IPS-NIHi7 (cell line): ENCODE measurements at regions not wholly inside any gene's neighbourhood (a gene's known extent, or its start where the extent isn't known, plus 50 kb on each side); places are given as distances from the start of the nearest gene placed in this dataset.

Source experiments
- DNase-seq: peaks from one replicate; pipeline ENCODE4 v3.0.0; 2012; ENCODE audit warnings: mixed read lengths; ENCODE audit errors: extremely low spot score

DNA sequence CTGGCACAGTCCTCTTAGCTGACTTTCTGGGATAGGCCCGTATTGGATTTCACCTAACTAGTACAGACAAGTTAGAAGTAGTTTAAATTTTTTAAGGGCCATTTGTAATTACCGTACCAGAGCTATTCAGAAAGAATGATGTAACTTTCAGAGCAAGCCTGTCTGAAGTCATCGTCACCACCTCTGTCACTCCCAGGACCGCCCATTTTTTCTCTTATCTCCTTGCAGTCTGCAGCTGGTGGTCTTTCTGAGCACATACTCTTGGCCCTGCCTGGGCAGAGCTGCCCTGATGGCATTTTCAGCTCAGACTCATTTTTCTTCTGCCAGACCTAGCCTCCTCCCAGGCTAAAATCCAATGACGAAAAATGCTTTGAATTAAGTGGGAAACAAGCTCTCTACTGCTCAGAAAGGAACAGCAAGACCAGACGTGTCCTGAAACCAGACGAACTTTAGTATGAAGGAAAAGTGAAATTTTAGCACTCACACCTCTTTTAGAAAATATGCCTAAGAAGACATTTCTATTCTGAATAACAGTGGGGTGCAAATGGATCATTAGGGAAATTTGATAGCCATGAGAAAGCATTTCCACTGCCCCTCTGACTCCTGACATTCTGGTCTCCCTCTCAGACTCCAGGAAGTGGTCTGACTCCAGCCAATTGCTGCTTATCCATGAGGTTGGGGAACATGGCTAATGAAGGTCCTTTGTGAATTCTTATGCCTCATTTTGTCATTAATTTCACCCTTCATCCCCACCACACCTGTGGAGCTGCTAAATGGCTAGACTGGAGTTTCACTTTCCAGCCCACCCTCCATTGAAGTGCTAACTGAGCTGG, 162.4 kb upstream of the GYPA start:
- DNase-seq, result no peak

DNA sequence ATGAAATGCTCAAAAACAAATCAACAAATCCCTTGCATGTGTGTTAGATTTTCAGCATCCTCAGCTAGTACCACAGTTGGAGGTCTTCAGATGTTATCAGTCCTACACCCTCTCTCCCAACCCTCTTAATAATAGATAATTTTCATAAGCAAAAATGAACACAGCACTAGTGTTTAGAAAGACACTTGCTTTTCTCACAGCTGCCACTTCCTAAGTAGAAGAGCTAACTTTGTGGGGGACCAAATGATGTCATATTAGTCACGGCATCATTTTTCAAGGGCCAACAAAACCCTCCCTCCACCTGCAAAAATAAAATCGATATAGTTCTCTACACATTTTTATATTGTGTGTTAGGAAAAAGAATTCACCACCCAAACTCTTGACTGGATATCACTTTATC, 163.5 kb upstream of the GYPA start:
- no peak for DNase-seq

DNA sequence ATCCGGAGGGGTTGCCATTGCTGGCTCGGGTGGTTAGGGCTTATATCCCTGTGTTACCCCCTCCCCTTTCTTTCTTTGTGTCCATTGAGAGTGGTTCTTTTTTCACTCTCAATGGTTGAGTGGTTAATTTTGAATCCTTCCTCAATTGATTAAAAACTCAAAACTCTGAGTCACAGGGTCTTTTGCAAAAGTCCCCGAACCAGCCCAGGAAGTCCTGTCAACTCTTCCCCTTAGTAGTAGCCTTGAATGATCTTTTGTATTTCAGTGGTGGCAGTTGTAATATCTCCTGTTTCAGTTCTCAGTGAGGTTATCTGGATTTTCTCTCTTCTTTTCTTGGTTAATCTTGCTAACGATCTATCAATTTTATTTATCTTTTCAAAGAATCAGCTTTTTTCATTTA, 170.0 kb upstream of the GYPA start:
- no peak for DNase-seq

DNA sequence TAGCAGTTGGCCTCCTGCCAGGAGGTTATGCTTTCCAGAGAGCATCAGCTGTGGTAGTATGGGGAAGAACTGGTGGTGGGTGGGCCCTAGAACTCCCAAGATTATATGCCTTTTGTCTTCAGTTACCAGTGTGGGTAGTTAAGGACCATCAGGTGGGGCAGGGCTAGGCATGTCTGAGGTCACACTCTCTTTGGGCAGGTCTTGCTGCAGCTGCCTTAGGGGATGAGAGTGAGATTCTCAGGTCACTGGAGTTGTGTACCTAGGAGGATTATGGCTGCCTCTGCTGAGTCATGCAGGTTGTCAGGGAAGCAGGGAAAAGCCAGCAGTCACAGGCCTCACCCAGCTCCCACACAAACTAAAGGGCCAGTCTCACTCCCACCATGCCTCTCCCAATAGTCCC, 172.9 kb upstream of the GYPA start:
- no peak for DNase-seq

DNA sequence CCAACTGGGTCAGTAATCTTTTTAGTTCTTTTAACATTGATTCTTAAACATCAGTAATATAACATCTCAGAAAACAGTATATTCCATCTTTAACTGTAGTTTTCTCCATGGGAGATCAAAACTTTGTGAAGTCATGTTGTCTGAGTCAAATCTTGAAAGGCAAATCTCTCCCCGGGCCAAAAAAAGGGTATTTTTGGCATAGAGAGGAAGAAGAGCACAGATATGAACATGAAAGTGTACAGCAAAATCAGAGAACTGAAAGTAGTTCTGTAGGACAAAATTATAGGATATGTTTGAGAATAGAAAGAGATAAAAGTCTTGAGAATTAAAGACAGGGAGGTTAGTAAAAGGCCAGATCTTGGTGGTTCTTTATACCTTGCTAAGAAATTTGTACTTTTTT, 176.4 kb upstream of the GYPA start:
- DNase-seq, result no peak

DNA sequence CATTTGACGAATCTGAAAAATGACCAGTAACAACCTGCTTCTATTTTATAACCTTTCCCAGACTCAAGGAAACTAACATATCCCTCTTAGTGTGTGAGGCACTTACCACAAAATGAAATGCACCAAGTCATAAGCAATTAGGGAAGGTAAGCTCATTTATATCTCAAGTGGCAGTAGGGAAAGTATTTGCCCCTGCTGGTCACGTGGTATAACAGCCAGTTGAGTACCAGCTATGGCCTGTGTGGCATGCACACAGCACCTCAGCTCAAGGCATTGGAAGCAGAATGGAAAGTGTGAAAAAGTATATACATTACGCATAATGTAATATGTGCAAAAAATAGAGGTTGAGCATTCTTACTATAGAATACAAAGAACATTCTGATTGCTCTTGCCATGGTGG, 178.3 kb upstream of the GYPA start:
- no peak for DNase-seq

DNA sequence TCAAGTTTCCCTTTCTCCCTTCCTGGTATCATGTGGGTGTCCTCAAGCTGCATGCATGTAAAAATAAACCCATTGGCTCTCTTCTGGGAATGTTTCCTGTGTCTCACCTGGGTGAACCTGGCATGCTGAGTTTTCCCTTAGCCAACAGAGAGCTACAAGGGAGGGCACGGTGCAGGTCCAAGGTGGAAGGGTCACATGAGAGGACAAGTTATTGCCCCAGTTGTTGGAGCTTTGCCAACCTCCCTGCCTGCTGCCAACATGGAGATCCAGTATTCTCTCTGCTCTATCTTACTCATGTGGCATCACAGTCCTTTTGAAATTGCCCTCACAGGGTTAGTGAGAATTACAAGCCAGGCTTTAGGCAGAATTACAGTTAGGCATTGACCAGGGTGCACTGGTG, 196.1 kb upstream of the GYPA start:
- no peak for DNase-seq

DNA sequence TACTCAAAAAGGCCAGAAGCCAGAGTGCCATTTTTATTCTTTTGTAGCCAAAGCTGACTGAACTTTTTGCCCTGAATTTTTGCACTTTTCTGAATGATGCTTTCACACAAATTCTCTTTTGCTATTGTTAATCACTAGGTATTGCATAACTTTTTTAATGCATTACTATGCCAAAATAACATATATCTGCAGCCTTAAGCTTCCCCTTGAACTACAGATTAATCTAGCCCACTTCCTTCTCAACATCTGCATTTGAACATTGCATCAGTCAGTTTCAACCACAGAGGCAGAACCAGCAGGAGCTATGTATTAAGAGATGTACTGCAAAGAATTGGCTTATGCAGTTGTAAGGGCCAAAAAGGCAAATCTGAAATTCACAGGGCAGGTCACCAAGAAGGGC, 197.6 kb upstream of the GYPA start:
- DNase-seq, result no peak

DNA sequence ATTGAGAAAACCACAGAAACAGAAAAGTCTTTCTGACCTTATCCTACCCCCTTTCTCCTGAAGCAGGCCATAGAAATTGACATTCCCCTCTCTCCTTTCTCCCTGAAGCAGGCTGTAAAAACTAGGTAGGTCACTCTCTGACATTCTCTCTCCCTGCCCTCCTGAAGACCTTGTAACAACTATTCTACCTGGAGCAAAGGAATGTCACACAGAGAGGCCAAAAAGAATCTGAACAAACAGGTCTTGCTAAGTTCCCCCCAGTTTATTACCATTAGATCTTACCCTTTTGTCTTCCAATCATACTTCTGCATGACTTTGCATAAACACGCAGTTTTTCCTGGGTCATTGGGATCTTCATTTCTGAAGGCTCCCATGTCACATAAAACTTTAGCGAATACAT, 198.3 kb upstream of the GYPA start:
- DNase-seq, result peak; percentile 20

DNA sequence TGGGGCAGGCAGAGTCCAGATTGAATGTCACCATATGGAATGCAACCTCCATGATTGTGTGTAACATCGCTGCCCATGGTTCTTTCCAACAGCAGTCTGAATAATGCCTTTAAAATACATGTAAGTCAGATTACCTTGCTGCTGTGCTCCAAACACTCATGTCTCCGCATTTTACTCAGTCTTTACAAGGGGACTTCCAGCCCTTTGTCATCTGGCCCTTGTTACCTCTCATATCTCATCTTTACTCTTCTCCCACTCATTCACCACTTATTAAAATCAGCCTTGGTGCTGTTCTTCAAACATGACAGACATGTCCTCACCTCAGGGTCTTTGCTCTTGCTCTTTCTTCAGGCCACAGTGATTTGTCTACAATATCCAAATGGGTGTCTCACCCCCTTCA, 200.4 kb upstream of the GYPA start:
- no peak for DNase-seq

DNA sequence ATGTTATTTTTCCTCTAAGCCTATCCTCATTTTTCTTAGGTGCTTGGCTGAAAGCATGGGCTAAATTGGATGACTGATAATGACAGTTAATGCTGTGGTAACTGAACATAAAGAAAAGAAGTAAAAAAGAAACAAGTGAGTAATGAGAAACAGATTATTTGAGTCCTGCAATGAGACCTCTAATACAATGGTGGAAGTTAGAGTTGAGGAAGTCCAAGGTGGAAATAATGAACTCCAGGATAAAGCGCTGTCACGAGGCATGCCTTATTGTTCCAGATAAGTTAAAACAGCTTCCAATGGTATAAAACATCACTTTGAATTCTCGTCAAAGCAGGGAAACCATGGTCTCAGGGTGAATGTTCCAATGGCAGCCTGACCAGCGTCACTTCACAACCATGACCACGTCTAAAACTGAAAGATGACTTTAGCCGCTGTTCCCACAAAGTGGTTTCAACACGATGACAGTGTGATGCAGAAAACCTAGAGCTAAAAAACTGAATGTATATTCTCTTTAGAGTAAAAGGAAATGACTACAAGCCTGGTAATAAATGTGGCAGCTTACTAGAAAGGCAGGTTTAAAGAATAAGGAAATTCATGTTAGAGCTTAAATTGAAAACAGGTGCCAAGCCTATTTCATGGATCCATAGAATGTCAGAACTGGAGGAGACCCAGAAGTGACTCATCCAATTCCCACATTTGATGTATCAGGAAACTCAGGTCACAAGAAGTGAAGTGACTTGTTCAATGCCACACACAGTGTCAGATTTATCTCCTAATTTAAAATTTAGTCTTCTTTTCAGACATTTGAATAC, 202.6 kb upstream of the GYPA start:
- DNase-seq, result no peak

DNA sequence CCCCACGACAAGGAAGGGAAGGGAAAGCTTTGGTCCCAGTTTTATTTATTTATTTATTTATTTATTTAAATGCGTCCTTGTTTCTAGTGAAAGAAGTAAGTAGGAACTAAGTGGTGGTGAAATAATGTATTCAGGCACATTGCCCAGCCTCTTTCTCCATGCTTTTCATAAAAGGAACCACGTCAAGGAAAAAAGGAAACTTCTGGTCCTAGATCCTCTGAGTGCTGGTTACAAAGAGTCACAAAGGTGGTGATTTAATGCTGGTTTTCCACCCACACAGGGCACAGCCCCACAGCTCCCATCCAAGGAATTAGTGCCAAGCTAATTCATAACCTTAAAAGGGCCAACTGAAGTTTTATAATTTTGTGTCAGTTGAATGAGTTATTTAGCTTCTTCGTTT, 206.6 kb upstream of the GYPA start:
- DNase-seq, result no peak

DNA sequence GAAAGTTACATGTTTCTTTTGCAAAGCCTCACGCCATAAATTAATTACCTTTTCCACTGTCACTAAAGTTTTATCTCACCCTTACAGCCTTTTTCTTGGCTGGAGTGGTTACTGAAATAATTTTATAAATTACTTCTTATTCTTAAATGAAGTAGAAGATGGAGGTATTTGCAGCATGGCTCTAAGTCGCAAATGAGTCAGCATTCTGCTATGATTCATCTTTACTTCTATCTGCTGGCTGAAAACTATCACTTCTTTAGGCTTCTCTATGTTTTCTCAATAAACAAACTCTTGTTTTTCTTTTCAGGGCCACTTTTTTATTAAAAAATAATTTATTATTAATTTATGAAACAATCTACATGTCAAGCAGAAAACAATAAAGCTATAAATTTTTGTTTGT, 210.2 kb upstream of the GYPA start:
- DNase-seq, result no peak

DNA sequence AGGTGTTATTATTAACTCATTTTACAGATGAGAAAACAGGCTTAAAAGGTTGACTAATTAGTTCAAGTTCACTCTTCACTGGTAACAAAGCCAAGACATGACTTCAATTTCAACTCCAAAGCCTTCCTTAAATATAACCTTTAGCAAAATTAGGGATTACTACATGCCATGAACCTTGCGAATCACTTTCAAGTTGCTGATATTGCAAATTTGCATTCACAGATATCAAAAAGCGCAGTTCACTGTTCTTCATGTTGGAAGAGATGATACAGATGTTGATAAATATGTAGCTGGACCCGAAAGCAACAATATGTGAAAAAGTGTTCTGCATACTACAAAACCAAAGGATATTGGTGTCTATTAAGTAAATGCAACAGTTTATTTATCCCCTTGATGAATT, 210.8 kb upstream of the GYPA start:
- no peak for DNase-seq

DNA sequence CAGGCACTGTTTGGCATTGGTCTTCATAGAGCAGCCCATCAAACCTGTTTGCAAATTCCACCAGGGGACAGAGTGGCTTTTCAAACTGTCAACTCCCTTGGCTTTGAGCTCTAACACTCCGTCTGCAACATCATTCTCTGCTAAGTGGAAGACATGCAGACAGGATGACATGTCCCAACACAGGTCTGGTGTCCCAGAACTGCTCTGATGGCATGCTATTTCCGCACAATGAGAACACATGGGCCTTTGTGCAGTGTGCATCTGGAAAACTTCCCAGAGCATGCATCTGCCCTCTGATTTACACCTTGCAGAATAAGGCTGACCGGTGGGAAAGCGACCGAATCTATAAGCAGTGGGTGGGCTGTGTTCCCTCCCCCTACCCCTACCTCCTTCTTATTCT, 212.8 kb upstream of the GYPA start:
- no peak for DNase-seq

DNA sequence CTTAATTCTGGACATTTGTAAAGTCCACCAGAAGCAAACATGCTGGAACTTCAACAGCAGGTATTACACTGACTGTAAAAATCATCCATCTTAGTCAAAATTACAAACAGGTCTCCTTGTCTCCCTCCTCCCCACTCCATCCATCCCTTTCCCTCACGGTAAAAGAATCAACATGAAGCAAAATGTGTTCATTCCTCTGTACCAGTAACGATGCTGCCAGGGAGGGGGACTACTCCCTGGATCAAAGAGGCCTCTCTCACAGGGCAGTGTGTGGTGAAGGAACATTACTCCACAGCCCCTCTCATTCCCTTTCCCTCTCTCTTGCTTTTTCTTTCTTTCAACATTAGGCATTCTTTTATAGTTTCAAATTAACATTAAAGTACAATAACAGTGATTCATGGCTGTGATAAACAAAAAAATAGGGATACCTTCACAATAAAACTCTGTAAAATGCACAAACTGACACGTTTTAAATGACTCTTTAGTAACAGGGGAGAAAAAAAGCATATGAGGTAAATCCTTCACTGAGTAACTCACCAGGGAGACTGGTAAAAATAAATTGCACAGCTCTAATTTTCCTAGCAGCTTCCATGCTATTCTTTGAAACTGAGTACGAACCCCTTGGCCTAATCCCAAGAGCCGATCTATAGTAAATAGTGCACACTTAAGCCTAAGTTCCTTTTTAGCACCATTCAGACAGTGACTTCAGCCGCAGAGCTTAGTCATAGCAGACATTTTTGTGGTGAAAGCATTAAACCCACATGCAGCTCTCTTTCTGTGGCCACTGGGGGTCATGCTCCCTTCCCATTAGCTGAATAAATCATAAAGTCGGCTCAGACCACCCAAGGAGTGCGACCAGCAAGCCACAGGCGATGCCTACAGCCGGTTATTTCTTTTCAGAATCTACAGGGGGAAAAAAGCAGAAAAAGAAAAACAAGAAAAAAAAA, 215.6 kb upstream of the GYPA start:
- peak; percentile 43 for DNase-seq

DNA sequence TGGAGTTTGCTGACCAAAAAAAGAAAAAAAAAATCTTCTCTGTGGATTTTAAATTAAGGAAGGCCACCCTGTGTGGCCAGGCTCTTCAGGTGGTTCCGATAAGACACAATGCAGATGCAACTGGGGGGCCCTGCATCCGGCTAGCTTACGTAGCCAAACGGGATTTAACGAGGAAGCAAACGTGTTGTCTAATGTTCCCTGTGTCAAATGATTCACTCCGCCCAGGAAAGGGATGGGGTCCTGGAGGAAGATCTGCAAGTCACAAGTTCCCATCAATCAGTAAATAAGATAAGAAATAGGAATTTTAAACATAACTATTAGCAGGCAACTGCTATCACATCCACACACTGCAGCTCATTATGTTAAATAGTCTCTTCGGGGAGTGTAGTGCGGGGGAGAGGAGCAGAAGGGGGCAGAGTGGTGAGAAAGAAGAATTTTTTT, 216.4 kb upstream of the GYPA start:
- peak; percentile 56 for DNase-seq

DNA sequence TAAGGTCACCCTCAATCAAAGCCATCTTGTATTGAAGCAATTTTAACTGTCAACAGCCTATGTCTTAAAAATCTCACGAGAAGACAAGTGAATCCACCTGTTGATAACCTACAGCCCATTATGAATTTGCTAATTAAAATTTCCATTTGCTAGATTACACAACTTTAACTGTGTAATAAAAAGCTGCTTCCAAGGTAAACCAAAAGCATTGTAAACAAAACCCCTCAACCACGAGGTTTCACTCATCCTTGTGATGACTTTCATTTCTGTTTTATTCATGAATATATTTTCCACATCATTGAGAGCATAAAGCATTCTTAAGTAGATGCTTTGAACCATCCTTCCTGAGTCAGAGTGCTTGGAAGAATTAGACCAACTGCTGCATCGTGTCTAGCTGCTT, 217.5 kb upstream of the GYPA start:
- no peak for DNase-seq

DNA sequence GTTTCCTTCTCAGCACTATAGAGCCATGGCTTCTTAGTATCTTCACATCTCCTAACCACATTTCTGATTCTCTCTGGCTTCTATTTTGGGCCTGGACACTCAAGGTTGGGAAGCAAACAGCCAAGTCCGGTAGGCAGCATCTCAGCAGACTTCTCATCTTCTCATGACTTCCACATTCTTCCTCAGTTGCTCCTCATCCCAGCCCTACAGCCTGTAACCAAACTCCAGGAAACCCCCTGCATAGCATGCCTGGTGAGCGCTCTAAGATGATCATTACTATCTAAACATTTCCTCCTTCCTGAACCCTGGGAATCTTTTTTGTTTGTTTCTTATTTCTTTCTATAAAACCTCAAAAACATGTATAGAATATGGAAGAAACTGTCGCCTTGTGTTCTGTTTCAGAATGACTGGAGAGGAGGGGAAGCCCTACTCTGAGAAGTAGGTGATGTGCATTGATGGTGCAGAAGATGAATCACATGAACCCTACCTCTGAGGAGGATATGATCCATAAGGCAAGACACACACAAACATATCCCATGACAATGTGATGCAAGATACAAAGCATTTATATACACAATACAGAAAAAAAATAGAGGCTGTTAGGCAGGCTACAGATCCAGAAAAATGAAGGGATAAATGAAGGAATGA, 219.8 kb upstream of the GYPA start:
- DNase-seq, result no peak

DNA sequence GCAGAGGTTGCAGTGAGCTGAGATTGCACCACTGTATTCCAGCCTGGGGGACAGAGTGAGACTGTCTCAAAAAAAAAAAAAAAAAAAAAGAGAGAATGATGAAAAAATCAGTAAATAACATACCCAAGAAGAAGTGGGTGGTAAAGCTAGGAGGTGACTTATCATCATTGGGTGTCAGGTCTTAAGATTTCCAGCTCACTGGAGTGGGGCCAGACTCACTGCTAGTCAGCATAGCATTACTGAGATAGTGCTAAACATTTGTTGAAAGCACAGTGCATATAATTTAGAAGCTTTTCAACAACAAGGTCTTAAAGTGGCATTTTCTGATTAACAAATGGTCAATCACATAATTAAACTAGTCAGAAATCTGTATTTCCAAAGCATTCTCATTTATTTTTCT, 221.8 kb upstream of the GYPA start:
- DNase-seq, result no peak

DNA sequence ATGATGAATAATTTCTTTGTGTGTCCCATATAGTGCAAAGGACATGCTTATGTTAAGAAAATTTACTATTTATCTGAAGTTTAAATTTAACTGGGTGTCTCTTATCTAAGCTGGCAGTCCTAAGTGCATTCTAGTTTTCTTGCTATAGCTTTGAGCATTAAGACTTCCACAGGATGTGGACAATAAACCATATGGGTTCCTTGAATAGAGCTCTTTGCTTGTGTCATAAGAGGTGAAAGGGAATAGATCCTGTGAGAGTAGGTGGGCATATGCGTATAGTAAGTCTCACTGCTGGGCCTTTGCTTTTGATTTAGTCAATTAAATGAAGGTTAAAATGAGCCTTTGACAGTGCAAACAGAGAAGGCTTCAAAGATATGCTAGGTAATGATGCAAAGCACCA, 223.4 kb upstream of the GYPA start:
- DNase-seq, result no peak

DNA sequence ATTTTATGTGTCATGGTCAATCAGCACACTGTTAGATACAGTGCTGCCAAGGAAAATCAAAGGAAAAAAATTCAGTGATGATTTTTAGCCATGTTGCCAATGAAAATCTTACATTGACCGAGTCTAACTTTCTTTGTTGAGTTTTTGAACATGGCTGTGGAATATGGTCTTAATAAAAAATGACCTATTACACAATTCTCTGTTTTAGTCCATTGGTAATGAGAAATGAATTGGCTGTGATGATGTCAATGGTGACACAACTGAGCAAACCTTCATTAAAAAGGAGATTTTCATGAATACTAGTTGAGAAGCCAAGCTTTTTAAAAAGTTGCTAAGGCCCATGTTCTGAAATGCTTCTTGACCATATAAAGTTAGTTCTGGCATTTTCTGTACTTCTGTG, 225.9 kb upstream of the GYPA start:
- DNase-seq, result no peak
